HG03565 (cell line): ENCODE measurements at regions not wholly inside any gene's neighbourhood (a gene's known extent, or its start where the extent isn't known, plus 50 kb on each side); places are given as distances from the start of the nearest gene placed in this dataset.
"Not testable (repeated sequence)": the region's sequence is repeated elsewhere in the genome, so short reads cannot be mapped to it uniquely, and the experiment has no call there.

Experiments
- ATAC-seq: cut with Tn5 transposase; IDR thresholded peaks from one replicate; pipeline ENCODE4 v1.9.1; 2021; ENCODE audit warnings: mild to moderate bottlenecking, moderate library complexity; ENCODE audit not compliant: unreplicated experiment

GRCh38 chr3:159502986-159503385, 485.6 kb upstream of the IL12A start:
- ATAC-seq = no peak

GRCh38 chr3:159510988-159511387, 477.6 kb upstream of the IL12A start:
- ATAC-seq = not testable (repeated sequence)

GRCh38 chr3:159513444-159513843, 475.2 kb upstream of the IL12A start:
- no peak for ATAC-seq

GRCh38 chr3:159513867-159514380, 474.7 kb upstream of the IL12A start:
- no peak for ATAC-seq

GRCh38 chr3:159517105-159517504, 471.5 kb upstream of the IL12A start:
- ATAC-seq = no peak

- ATAC-seq = no peak
Measured at GRCh38 chr3:159520638-159521037, 468.0 kb upstream of the IL12A start.

GRCh38 chr3:159522276-159522675, 466.4 kb upstream of the IL12A start:
- ATAC-seq = no peak

- ATAC-seq = no peak
Measured at GRCh38 chr3:159528251-159528895, 460.3 kb upstream of the IL12A start.

GRCh38 chr3:159532577-159532976, 456.1 kb upstream of the IL12A start:
- ATAC-seq = no peak

GRCh38 chr3:159534496-159534895, 454.1 kb upstream of the IL12A start:
- no peak for ATAC-seq

GRCh38 chr3:159536876-159537275, 451.8 kb upstream of the IL12A start:
- no peak for ATAC-seq

GRCh38 chr3:159538507-159538906, 450.1 kb upstream of the IL12A start:
- no peak for ATAC-seq

- ATAC-seq = no peak
Measured at GRCh38 chr3:159540882-159541495, 447.6 kb upstream of the IL12A start.

GRCh38 chr3:159548675-159549335, 439.8 kb upstream of the IL12A start:
- no peak for ATAC-seq

- ATAC-seq = no peak
Measured at GRCh38 chr3:159555205-159555604, 433.4 kb upstream of the IL12A start.

- no peak for ATAC-seq
Measured at GRCh38 chr3:159559771-159560170, 428.9 kb upstream of the IL12A start.

GRCh38 chr3:159560214-159560979, 428.2 kb upstream of the IL12A start:
- no peak for ATAC-seq

GRCh38 chr3:159565313-159565712, 423.3 kb upstream of the IL12A start:
- ATAC-seq = no peak

GRCh38 chr3:159583662-159584061, 405.0 kb upstream of the IL12A start:
- no peak for ATAC-seq

- no peak for ATAC-seq
Measured at GRCh38 chr3:159584421-159584820, 404.2 kb upstream of the IL12A start.

GRCh38 chr3:159586571-159587202, 401.9 kb upstream of the IL12A start:
- no peak for ATAC-seq
